HEK293 (cell line): ENCODE measurements at regions not wholly inside any gene's neighbourhood (a gene's known extent, or its start where the extent isn't known, plus 50 kb on each side); places are given as distances from the start of the nearest gene placed in this dataset.

Source experiments
- CTCF ChIP-seq: fragments of 450-650 bp; formaldehyde crosslinking; IDR thresholded peaks from 2 replicates; pipeline ENCODE4 v1.5.1; 2016; ENCODE audit warnings: missing biosample characterization, missing genetic modification characterization
- PRDM10 ChIP-seq: fragments of 450-650 bp; formaldehyde crosslinking; IDR thresholded peaks from 2 replicates; pipeline ENCODE4 v1.5.1; 2016; ENCODE audit warnings: missing biosample characterization, missing genetic modification characterization
- ZBTB21 ChIP-seq: fragments of 450-650 bp; formaldehyde crosslinking; IDR thresholded peaks from 2 replicates; pipeline ENCODE4 v1.5.1; 2017; ENCODE audit warnings: missing biosample characterization, missing genetic modification characterization
- ZBTB7A ChIP-seq: fragments of 450-650 bp; formaldehyde crosslinking; IDR thresholded peaks from 2 replicates; pipeline ENCODE4 v1.5.1; 2016; ENCODE audit warnings: low read depth, missing biosample characterization, missing genetic modification characterization
- ZNF148 ChIP-seq: fragments of 450-650 bp; formaldehyde crosslinking; IDR thresholded peaks from 2 replicates; pipeline ENCODE4 v1.5.0; 2017; ENCODE audit warnings: missing biosample characterization, missing genetic modification characterization, borderline replicate concordance
- ZNF174 ChIP-seq: fragments of 450-650 bp; formaldehyde crosslinking; IDR thresholded peaks from 2 replicates; pipeline ENCODE4 v1.5.0; 2017; ENCODE audit warnings: missing biosample characterization, mild to moderate bottlenecking, missing genetic modification characterization
- ZNF18 ChIP-seq: fragments of 450-650 bp; formaldehyde crosslinking; IDR thresholded peaks from 2 replicates; pipeline ENCODE4 v1.5.1; 2016; ENCODE audit warnings: missing biosample characterization, missing genetic modification characterization
- ZNF184 ChIP-seq: fragments of 450-650 bp; IDR thresholded peaks from 2 replicates; pipeline ENCODE4 v1.5.1; 2018; ENCODE audit warnings: missing biosample characterization, mild to moderate bottlenecking, missing genetic modification characterization
- ZNF239 ChIP-seq: fragments of 450-650 bp; formaldehyde crosslinking; IDR thresholded peaks from 2 replicates; pipeline ENCODE4 v1.5.1; 2016; ENCODE audit warnings: missing biosample characterization, missing genetic modification characterization
- ZNF366 ChIP-seq: fragments of 450-650 bp; formaldehyde crosslinking; conservative IDR thresholded peaks from 2 replicates; pipeline ENCODE4 v1.5.1; 2016; ENCODE audit warnings: missing biosample characterization, missing genetic modification characterization
- ZNF488 ChIP-seq: fragments of 450-650 bp; formaldehyde crosslinking; IDR thresholded peaks from 2 replicates; pipeline ENCODE4 v1.5.1; 2016; ENCODE audit warnings: missing biosample characterization, missing genetic modification characterization

- TF ChIP-seq ZBTB7A (tag by site-specific recombination) (no peak), ZNF488 (tag by site-specific recombination) (no peak), ZNF18 (no peak), ZNF184 (tag by site-specific recombination) (no peak), ZNF148 (tag by site-specific recombination) (no peak), ZNF366 (no peak), CTCF (tag by site-specific recombination) (no peak), PRDM10 (tag by site-specific recombination) (no peak), ZNF239 (no peak), ZBTB21 (tag by site-specific recombination) (no peak), ZNF174 (no peak)
These were observed 626.7 kb downstream of the BCL11A start for GRCh38 chr2:59926731-59927130.
